ENCODE measurements at regions not wholly inside any gene's neighbourhood (a gene's known extent, or its start where the extent isn't known, plus 50 kb on each side); places are given as distances from the start of the nearest gene placed in this dataset.

- no peak overlapping the region for H3K4me3 ChIP-seq
- no peak for DNase-seq
These were observed 339.3 kb upstream of the F9 start for GRCh38 chrX:139191286-139191685.

GRCh38 chrX:139187738-139188137, 342.8 kb upstream of the F9 start:
- Histone ChIP-seq H3K9me3 (no peaks in the 10 kb centered on the region), H3K27ac (no peak overlapping the region), H3K27me3 (no peaks in the 10 kb centered on the region), H3K4me1 (no peaks in the 10 kb centered on the region), H3K36me3 (replicated peaks in 1 of 2; ENCODE audit: insufficient read depth in 1 of 2, low read depth in 2 of 2) (no peaks in the 10 kb centered on the region), H3K4me3 (no peak overlapping the region)
- TF ChIP-seq POLR2A (IDR thresholded peaks at IDR 0.05) (no peak), CTCF (IDR thresholded peaks at IDR 0.05) (no peak)
- 83 to 95% methylated on average over 4 of the region's 4 CpGs for WGBS, 2 donors
- intact Hi-C loops (cut with DNase I): no loop called here
- no peak for ATAC-seq
- no peak for DNase-seq

More at GRCh38 chrX:139191286-139191685, 339.3 kb upstream of the F9 start:
- 40 to 49% methylated on average over 2 of the region's 2 CpGs for WGBS, 2 donors
- Histone ChIP-seq H3K36me3 (replicated peaks in 1 of 2; ENCODE audit: insufficient read depth in 1 of 2, low read depth in 2 of 2) (no peaks in the 10 kb centered on the region), H3K4me1 (no peaks in the 10 kb centered on the region), H3K9me3 (no peaks in the 10 kb centered on the region), H3K27me3 (no peaks in the 10 kb centered on the region), H3K27ac (no peak overlapping the region)
- no peak for ATAC-seq
- intact Hi-C loops (cut with DNase I): no loop called here
- TF ChIP-seq POLR2A (IDR thresholded peaks at IDR 0.05): no peak
- TF ChIP-seq CTCF (IDR thresholded peaks at IDR 0.05): no peak

GRCh38 chrX:139186991-139187390, 343.5 kb upstream of the F9 start:
- 13 to 27% methylated on average over 1 of the region's 1 CpG for WGBS, 2 donors
- Histone ChIP-seq H3K4me1 (no peaks in the 10 kb centered on the region), H3K4me3 (no peak overlapping the region), H3K27ac (no peak overlapping the region), H3K36me3 (replicated peaks in 1 of 2; ENCODE audit: insufficient read depth in 1 of 2, low read depth in 2 of 2) (no peaks in the 10 kb centered on the region), H3K9me3 (no peaks in the 10 kb centered on the region), H3K27me3 (no peaks in the 10 kb centered on the region)
- no peak for DNase-seq
- ATAC-seq: no peak
- TF ChIP-seq CTCF (IDR thresholded peaks at IDR 0.05): no peak
- no peak for TF ChIP-seq POLR2A (IDR thresholded peaks at IDR 0.05)
- intact Hi-C loops (cut with DNase I): no loop called here

DNA sequence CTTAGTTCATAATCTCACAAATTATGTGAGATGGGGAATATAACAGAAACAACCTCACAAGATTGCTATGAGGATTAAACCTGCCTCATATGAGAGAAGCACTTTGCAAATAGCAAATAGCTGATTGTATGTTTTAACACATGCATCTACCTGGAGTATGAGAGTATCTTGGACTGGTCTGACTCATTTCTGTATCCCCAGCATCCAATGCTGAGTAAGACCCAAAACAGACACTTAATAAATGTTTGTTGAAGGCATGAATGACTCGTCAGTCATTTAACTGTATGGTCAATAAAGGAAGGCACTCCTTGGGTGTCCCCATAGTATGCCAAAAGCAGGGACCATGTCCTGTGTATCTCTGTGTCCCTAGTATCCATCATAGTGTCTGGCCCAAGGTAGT, 350.9 kb upstream of the F9 start:
- WGBS, 2 donors: 29 to 67% methylated on average over 1 of the region's 1 CpG
- no peaks in the 10 kb centered on the region for H3K4me1 ChIP-seq
- no peak for TF ChIP-seq CTCF (IDR thresholded peaks at IDR 0.05)
- TF ChIP-seq POLR2A (IDR thresholded peaks at IDR 0.05): no peak

GRCh38 chrX:139178980-139179379, 351.6 kb upstream of the F9 start:
- no peaks in the 10 kb centered on the region for H3K27me3 ChIP-seq
- WGBS, 2 donors: 70 to 76% methylated on average over 4 of the region's 4 CpGs
- no peaks in the 10 kb centered on the region for H3K9me3 ChIP-seq
- no peaks in the 10 kb centered on the region for H3K36me3 ChIP-seq (replicated peaks in 1 of 2; ENCODE audit: insufficient read depth in 1 of 2, low read depth in 2 of 2)
- H3K4me3 ChIP-seq: no peak overlapping the region
- intact Hi-C loops (cut with DNase I): no loop called here
- ATAC-seq (no peak), DNase-seq (no peak)
- H3K27ac ChIP-seq: no peak overlapping the region
- TF ChIP-seq POLR2A (IDR thresholded peaks at IDR 0.05) (no peak), CTCF (IDR thresholded peaks at IDR 0.05) (no peak)
- H3K4me1 ChIP-seq: no peaks in the 10 kb centered on the region

More for the DNA sequence above, 350.9 kb upstream of the F9 start:
- DNase-seq (no peak), ATAC-seq (no peak)
- no peaks in the 10 kb centered on the region for H3K27me3 ChIP-seq
- no peak overlapping the region for H3K4me3 ChIP-seq
- intact Hi-C loops (cut with DNase I): no loop called here
- H3K9me3 ChIP-seq: no peaks in the 10 kb centered on the region
- H3K36me3 ChIP-seq (replicated peaks in 1 of 2; ENCODE audit: insufficient read depth in 1 of 2, low read depth in 2 of 2): no peaks in the 10 kb centered on the region
- H3K27ac ChIP-seq: no peak overlapping the region
